ENCODE measurements at regions not wholly inside any gene's neighbourhood (a gene's known extent, or its start where the extent isn't known, plus 50 kb on each side); places are given as distances from the start of the nearest gene placed in this dataset.
"Not testable (repeated sequence)": the region's sequence is repeated elsewhere in the genome, so short reads cannot be mapped to it uniquely, and the experiment has no call there.

DNA sequence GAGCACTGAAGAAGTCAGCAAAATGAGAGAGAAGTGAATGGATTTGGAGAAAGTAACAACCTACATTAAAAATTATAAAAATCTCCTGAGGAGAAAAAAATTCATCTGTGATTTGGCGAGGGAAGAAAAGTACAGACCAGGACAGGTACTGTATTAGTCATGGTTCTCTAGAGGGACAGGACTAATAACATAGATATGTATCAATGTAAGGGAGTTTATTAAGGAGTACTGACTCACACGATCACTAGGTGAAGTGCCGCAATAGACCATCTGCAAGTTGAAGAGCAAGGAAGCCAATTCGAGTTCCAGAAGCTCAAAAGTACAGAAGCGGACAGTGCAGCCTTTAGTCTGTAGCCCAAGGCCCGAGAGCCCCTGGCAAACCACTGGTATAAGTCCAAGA, 1004.4 kb upstream of the ALCAM start:
- no peak for DNase-seq (ENCODE audit: low read depth)

GRCh38 chr3:104367000-104367399, 999.7 kb upstream of the ALCAM start:
- no peak for DNase-seq (ENCODE audit: low read depth)

- no peak for DNase-seq (ENCODE audit: low read depth)
Measured at GRCh38 chr3:104368760-104369159, 997.9 kb upstream of the ALCAM start.

DNA sequence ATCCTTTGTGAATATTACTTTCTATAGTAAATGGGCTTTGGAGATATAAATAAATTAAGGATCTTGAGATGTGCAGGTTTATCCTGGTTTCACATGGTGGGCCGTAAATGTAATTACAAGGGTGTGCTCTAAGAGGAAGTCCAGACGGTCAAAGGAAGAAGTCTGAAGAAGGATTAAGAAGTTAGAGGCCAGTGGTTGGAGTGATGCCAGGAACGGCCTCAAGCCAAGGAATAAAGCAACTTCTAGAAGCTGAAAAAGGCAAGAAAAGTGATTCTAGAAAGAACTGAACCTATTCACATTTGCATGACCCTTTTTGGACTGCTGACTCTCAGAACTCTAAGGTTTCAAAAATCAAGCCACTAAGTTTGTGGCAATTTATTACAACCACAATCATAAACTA, 981.3 kb upstream of the ALCAM start:
- no peak for DNase-seq (ENCODE audit: low read depth)

- no peak for DNase-seq (ENCODE audit: low read depth)
Measured at GRCh38 chr3:104388619-104389018, 978.1 kb upstream of the ALCAM start.

DNA sequence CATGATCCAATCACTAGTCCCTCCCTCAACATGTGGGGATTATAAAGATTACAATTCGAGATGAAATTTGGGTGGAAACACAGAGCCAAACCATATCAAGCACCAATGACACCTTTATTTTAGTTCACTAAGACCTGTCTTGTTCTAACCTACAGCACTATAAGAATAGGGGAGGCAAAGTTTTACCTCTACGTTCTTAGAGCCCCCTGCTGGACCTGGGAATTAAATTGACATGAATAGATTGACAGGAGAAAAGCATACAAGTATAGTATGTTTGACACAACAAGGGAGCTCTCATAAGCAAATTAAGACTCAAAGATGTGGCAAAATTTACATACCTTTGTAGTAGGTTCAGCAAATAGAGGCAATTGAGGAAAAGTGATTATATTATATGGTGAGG, 974.4 kb upstream of the ALCAM start:
- no peak for DNase-seq (ENCODE audit: low read depth)

GRCh38 chr3:104396974-104397669, 969.6 kb upstream of the ALCAM start:
- DNase-seq (ENCODE audit: low read depth), result peak; percentile 82

DNA sequence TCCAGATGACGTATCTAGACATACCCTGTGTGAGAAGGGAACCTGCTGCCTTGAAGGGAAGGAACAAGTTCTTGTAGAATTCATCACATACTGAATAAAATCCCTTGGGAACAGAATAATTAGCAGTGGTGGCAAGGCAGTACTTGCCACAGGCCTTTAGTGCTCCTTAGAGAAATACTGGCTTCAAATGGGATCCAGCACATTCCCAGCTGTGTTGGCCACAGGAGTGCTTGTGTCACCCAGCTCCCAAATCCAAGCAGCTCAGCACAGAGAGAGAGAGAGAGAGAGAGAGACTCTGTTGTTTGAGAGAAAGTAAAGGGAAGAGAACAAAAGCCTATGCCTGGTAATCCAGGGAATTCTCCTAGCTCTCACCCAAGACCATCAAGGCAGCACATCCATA, 969.0 kb upstream of the ALCAM start:
- DNase-seq (ENCODE audit: low read depth), result no peak

DNA sequence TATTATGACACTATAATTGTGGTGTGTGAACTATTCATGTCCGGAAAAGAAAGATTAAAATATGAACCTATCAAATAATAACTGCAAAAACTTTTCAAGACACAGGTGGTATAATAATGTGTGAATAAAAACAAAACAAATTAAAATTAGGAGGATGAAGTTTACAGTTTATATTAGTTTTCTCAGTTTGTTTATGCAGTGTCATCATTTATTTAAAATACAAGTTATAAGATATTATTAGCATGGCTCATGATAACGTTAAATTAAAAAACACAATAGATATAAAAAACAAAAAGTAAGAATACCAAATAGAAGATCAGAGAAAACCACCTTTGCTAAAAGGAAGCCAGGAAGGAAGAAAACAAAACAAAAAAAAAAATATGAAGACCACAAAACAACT, 963.8 kb upstream of the ALCAM start:
- no peak for DNase-seq (ENCODE audit: low read depth)

GRCh38 chr3:104411757-104412156, 955.0 kb upstream of the ALCAM start:
- peak; percentile 45 for DNase-seq (ENCODE audit: low read depth)

DNA sequence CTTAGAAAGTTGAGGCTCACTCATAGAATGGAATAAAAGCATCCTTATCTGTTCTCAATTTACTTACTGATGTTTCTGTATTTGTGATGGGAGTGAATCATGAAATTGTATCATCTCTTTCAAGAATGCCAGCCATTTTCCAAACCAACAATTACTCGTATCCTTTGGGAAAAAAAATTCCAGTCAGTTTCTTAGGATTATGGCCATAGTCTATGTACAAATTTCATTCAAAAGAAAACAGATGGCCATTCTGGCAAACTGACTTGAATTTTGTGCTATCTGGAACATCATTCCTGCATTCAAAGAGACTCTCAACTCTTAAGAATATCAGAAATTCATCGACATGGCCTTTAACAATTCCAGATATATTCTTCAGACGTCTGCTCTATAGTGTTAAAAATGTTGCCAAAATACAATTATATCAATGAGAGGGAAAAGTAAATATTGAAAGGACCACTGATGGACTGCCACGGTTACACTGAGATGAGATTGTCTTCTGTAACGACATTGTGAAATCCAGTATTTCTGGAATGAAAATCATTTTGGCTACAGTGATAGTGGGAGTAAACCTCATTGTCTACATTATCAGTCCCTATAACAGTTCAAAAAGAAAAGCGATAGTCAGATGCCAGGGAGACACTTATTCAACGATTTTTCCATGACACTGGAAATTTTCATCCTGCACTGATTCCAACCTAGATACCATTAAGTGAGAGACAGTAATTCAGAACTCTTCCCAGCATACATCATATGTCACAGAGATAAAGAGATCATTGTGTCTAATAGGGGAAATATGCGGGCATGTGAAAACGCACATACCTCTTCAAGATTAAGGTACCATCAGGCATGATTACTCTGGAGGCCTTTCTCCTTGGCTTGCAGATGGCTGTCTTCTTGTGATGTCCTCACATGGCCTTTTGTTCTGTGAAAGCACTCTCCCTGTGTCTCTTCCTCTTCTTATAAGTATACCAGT, 953.8 kb upstream of the ALCAM start:
- DNase-seq (ENCODE audit: low read depth), result no peak

- no peak for DNase-seq (ENCODE audit: low read depth)
Measured at GRCh38 chr3:104428337-104428925, 938.3 kb upstream of the ALCAM start.

GRCh38 chr3:104429727-104430126, 937.0 kb upstream of the ALCAM start:
- DNase-seq (ENCODE audit: low read depth), result no peak

- DNase-seq (ENCODE audit: low read depth), result no peak
Measured at GRCh38 chr3:104436506-104436905, 930.2 kb upstream of the ALCAM start.

GRCh38 chr3:104437131-104437750, 929.5 kb upstream of the ALCAM start:
- peak; percentile 83 for DNase-seq (ENCODE audit: low read depth)

- peak; percentile 70 for DNase-seq (ENCODE audit: low read depth)
Measured at GRCh38 chr3:104437891-104438290, 928.8 kb upstream of the ALCAM start.

GRCh38 chr3:104438706-104439105, 928.0 kb upstream of the ALCAM start:
- no peak for DNase-seq (ENCODE audit: low read depth)

DNA sequence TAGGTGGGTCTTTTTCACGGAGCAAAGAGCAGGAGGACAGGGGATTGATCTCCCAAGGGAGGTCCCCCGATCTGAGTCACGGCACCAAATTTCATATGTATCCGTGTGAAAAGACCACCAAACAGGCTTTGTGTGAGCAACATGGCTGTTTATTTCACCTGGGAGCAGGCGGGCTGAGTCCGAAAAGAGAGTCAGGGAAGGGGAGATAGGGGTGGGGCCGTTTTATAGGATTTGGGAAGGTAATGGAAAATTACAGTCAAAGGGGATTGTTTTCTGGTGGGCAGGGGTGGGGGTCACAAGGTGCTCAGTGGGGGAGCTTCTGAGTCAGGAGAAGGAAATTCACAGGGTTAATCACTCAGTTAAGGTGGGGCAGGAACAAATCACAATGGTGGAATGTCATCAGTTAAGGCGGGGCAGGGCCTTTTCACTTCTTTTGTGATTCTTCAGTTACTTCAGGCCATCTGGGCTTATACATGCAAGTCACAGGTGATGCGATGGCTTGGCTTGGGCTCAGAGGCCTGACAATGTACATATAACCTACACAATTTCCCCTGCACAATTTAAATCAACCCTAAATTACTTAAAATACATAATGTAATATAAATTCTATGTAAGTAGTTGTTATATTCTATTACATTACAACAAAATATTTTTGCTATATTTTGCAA, 921.3 kb upstream of the ALCAM start:
- not testable (repeated sequence) for DNase-seq (ENCODE audit: low read depth)

DNA sequence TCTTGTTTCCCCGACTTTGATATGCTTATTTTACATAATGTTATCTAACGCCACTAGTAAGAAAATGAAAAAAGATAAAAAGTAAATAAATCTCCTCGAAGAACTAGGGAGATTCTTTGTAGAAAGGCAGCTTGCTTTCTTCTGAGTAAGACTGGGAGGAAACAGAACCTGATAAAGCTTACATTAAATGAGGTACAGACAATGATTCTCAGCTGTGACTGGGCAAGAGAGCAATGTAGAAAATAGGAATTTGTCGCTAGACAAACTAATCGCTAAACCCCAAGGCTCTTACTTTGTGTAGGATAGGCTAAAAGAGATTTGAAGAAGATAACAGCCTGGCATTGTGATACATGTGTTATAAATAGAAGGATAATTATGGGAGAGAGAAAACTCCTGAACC, 919.0 kb upstream of the ALCAM start:
- DNase-seq (ENCODE audit: low read depth), result no peak

DNA sequence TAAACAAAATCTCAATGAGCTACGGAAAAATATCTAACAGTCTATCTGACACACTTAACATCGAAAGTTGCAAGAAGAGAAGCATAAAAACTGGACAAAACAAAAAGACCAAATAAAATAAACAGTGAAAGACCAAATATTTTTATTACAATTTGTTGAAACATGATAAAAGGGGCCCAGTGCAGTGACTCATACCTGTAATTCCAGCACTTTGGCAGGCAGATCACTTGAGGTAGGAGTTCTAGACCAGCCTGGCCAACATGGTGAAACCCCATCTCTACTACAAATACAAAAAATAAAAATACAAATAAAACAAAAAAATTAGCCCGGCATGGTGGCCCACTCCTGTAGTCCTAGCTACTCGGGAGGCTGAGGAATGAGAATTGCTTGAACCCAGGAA, 914.0 kb upstream of the ALCAM start:
- no peak for DNase-seq (ENCODE audit: low read depth)

DNA sequence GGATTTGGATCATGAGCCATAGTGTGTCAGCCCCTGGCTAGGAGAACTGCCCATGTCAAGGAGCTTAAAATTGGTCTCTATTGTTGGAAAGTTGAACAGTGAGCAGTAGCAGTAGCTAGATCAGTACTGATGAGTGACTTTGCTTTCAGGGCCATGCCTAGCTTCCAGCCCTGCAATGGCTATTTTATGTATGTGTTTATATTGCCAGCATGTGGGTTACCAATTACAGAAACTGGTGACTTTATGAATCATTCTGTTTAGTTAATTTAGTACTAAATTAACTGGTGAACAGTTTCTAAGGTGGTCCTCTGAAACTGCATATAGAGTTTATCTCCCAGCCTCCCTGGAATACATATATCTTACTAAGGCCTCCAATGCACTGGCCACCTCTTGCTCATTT, 908.1 kb upstream of the ALCAM start:
- peak; percentile 76 for DNase-seq (ENCODE audit: low read depth)
